Spleen (tissue), 11 donors: ENCODE measurements at regions not wholly inside any gene's neighbourhood (a gene's known extent, or its start where the extent isn't known, plus 50 kb on each side); places are given as distances from the start of the nearest gene placed in this dataset.

Experiments
- DNase-seq: peaks from one replicate; pipeline ENCODE4 v3.0.0-alpha.2; 2020
- H3K27ac ChIP-seq, 8 donors: fragments of 200-600 bp; sonication (generic) in 7 of 8; 1 replicate in 4 of 8; 2 replicates in 4 of 8; pipeline versions ENCODE4 v1.5.0 to v1.8.0; 2016 to 2021; ENCODE audit warnings: inconsistent platforms in 4 of 8, mild to moderate bottlenecking in 4 of 8, moderate library complexity in 1 of 8
- H3K27me3 ChIP-seq, 7 donors: fragments of 200-600 bp; sonication (generic) in 6 of 7; replicated peaks in 1 of 7; 1 replicate in 4 of 7; 2 replicates in 3 of 7; pipeline versions ENCODE4 v1.5.0 to v1.8.0; 2016 to 2021; ENCODE audit warnings: inconsistent platforms in 3 of 7, mild to moderate bottlenecking in 1 of 7
- H3K36me3 ChIP-seq, 6 donors: fragments of 200-600 bp; sonication (generic) in 5 of 6; 1 replicate in 4 of 6; 2 replicates in 2 of 6; pipeline versions ENCODE4 v1.5.0 to v1.8.0; 2016 to 2021; ENCODE audit warnings: inconsistent platforms in 2 of 6
- H3K4me1 ChIP-seq, 6 donors: fragments of 200-600 bp; sonication (generic) in 5 of 6; 1 replicate in 3 of 6; 2 replicates in 3 of 6; pipeline versions ENCODE4 v1.5.0 to v1.8.0; 2016 to 2021; ENCODE audit warnings: inconsistent platforms in 3 of 6
- H3K4me3 ChIP-seq, 8 donors: fragments of 200-600 bp; sonication (generic) in 7 of 8; 1 replicate in 4 of 8; 2 replicates in 4 of 8; pipeline versions ENCODE4 v1.5.0 to v1.8.0; 2016 to 2021; ENCODE audit warnings: inconsistent platforms in 4 of 8, mild to moderate bottlenecking in 4 of 8, moderate library complexity in 2 of 8
- H3K9me3 ChIP-seq, 8 donors: fragments of 200-600 bp; sonication (generic) in 7 of 8; 1 replicate in 4 of 8; 2 replicates in 4 of 8; pipeline versions ENCODE4 v1.5.0 to v1.8.0; 2016 to 2021; ENCODE audit warnings: inconsistent platforms in 4 of 8
- CTCF ChIP-seq, 11 experiments: fragments of 200-600 bp in 7 of 11; fragments of 450-650 bp in 4 of 11; sonication (generic) in 4 of 11; IDR thresholded peaks in 8 of 11; conservative IDR thresholded peaks in 3 of 11; 1 replicate in 7 of 11; 2 replicates in 4 of 11; pipeline versions ENCODE4 v1.4.0 to v1.8.0; 2016 to 2021; ENCODE audit warnings: antibody characterized with exemption in 11 of 11, inconsistent platforms in 4 of 11, mild to moderate bottlenecking in 1 of 11
- POLR2A ChIP-seq, 3 donors: fragments of 450-650 bp; IDR thresholded peaks; one replicate each; pipeline ENCODE4 v1.5.1; 2017; ENCODE audit warnings: antibody characterized with exemption in 3 of 3, mild to moderate bottlenecking in 1 of 3
- POLR2AphosphoS5 ChIP-seq, 3 donors: sonication (generic); formaldehyde crosslinking; IDR thresholded peaks; one replicate each; pipeline ENCODE4 v1.5.1; 2017; ENCODE audit warnings: antibody characterized with exemption in 3 of 3
- WGBS, 5 donors: extraction: QIAGEN DNeasy Blood & Tissue Kit in 3 of 5; methylation state at CpG; one replicate each; pipeline versions ENCODE4 v1.1.5 to v1.1.7; 2013 to 2018; 5-methylcytosine and 5-hydroxymethylcytosine counted together
- intact Hi-C: fragments of 100-400 bp; cut with DNase I; formaldehyde crosslinking; loops from one replicate; pipeline ENCODE4 v1.15.0; 2023; ENCODE audit warnings: low total_unique reads
- donor health status: healthy with polysubstance abuse.
- donor health status: DM: no; HTN: no; CAD: no; lungs with moderate emphysema.
- donor health status: DM: no; HTN: no; CAD: no.
- donor health status: Bipolar disorder and iron deficiency.
- donor health status: healthy.
- donor health status: DM: no; HTN: no; CAD: no.
- donor health status: DM: yes; HTN: yes; CAD: no.

- no peak overlapping the region for H3K4me3 ChIP-seq
- H3K27ac ChIP-seq: peak overlapping the region in 2 of 8 donors; percentile 10
- no peak for TF ChIP-seq CTCF (IDR thresholded peaks at IDR 0.05 in 8 of 11, conservative IDR thresholded peaks at IDR 0.05 in 3 of 11)
- no peak for TF ChIP-seq POLR2A (IDR thresholded peaks at IDR 0.05)
- TF ChIP-seq POLR2AphosphoS5 (IDR thresholded peaks at IDR 0.05): no peak
- DNase-seq: no peak
- H3K4me1 ChIP-seq: no peaks in the 10 kb centered on the region
- H3K36me3 ChIP-seq: no peaks in the 10 kb centered on the region
- no peaks in the 10 kb centered on the region for H3K27me3 ChIP-seq
- WGBS, 5 donors: 66 to 82% (median 70%) methylated on average over 3 of the region's 3 CpGs
- intact Hi-C loops: no loop called here
- peaks cover 0 to 4% (median 0%) of the 10 kb centered on the region in 8 donors for H3K9me3 ChIP-seq
Measured at GRCh38 chr7:17546189-17546588, 247.7 kb downstream of the AHR start.

GRCh38 chr7:17546592-17546991 is 248.1 kb downstream of the AHR start:
- Histone ChIP-seq H3K9me3 (peaks cover 0 to 4% (median 0%) of the 10 kb centered on the region in 8 donors), H3K4me1 (no peaks in the 10 kb centered on the region), H3K27me3 (no peaks in the 10 kb centered on the region), H3K4me3 (no peak overlapping the region), H3K36me3 (no peaks in the 10 kb centered on the region), H3K27ac (peak overlapping the region in 1 of 8 donors; percentile 10)
- 40 to 67% (median 63%) methylated on average over 1 of the region's 1 CpG for WGBS, 5 donors
- DNase-seq: no peak
- intact Hi-C loops: no loop called here
- TF ChIP-seq POLR2AphosphoS5 (IDR thresholded peaks at IDR 0.05): no peak
- no peak for TF ChIP-seq CTCF (IDR thresholded peaks at IDR 0.05 in 8 of 11, conservative IDR thresholded peaks at IDR 0.05 in 3 of 11)
- TF ChIP-seq POLR2A (IDR thresholded peaks at IDR 0.05): no peak

GRCh38 chr7:17548014-17548653 is 249.7 kb downstream of the AHR start:
- DNase-seq: no peak
- no peak for TF ChIP-seq POLR2AphosphoS5 (IDR thresholded peaks at IDR 0.05)
- no peak for TF ChIP-seq CTCF (IDR thresholded peaks at IDR 0.05 in 8 of 11, conservative IDR thresholded peaks at IDR 0.05 in 3 of 11)
- TF ChIP-seq POLR2A (IDR thresholded peaks at IDR 0.05): no peak
- Histone ChIP-seq H3K36me3 (no peaks in the 10 kb centered on the region), H3K9me3 (peaks cover 0 to 4% (median 0%) of the 10 kb centered on the region in 8 donors), H3K4me1 (no peaks in the 10 kb centered on the region), H3K27ac (no peak overlapping the region), H3K27me3 (no peaks in the 10 kb centered on the region), H3K4me3 (no peak overlapping the region)
- intact Hi-C loops: no loop called here
- 72 to 90% (median 86%) methylated on average over 4 of the region's 4 CpGs for WGBS, 5 donors

- Histone ChIP-seq H3K27ac (no peak overlapping the region), H3K9me3 (peaks cover 0 to 4% (median 0%) of the 10 kb centered on the region in 8 donors), H3K4me3 (no peak overlapping the region), H3K27me3 (no peaks in the 10 kb centered on the region), H3K36me3 (no peaks in the 10 kb centered on the region), H3K4me1 (no peaks in the 10 kb centered on the region)
- no peak for DNase-seq
- TF ChIP-seq POLR2A (IDR thresholded peaks at IDR 0.05) (no peak), POLR2AphosphoS5 (IDR thresholded peaks at IDR 0.05) (no peak), CTCF (IDR thresholded peaks at IDR 0.05 in 8 of 11, conservative IDR thresholded peaks at IDR 0.05 in 3 of 11) (no peak)
- WGBS, 5 donors: 64 to 92% (median 71%) methylated on average over 2 of the region's 2 CpGs
- intact Hi-C loops: no loop called here
Measured at GRCh38 chr7:17549406-17549805, 251.0 kb downstream of the AHR start.
